ENCODE measurements at regions not wholly inside any gene's neighbourhood (a gene's known extent, or its start where the extent isn't known, plus 50 kb on each side); places are given as distances from the start of the nearest gene placed in this dataset.

DNA sequence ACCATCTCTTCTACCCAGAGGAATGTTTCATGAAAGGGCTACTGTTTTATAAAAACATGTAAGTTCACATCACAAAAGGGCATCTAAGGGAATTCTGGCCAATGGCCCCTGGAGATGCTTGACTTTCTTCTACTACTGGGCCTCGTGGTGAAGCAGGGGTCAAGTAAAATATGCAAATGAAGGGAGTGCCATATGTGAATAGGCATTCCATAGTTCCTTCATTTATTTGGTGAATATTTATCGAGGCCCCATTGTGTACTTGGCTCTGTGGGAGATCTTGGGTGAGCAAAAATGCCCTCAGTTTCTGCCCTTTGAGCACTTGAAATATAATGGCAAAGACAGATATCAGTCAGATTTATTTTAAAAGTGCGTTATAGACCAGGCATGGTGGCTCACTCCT is 101.3 kb upstream of the CACNA2D3 start:
- DNase-seq = no peak

DNA sequence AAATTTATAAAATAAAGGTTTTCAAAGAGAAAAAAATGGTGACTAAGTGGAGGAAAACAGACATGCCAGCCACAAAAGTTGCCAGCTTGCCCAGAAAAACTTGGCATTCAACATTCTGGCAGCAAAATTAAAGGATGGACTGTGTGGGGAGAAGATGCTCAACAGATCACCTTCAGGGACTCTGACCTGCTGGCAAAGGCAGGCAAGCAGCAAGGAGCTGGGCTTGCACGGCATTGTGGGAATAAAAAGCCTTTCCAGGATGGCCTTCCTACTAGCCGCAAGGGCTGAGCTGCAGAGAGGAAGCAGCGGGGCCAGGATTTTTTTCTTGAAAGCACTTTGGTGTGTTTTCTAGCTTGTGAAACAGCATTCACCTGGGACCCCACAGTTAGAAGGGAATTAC is 101.9 kb upstream of the CACNA2D3 start:
- DNase-seq = no peak

- DNase-seq = no peak
These were observed 108.3 kb upstream of the CACNA2D3 start for GRCh38 chr3:54014067-54014466.

DNA sequence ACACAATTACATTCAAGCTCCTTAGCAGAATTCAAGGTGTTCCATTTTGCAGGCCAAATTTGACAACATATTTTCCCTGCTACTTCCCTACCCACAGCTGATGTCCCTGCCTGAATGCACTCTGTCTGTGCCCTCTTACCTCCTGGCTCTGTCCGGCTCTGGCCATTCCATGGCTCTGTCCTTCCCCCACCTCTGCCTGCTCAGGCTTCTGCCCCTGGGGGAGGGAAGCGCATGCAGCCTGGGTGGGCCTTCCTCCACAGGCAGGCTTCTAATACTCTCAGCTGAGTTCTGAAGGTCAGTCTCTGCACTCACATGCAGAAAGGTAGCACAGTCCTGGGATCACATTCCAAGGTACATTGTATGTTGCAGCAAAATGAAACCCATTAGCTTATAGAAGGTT is 113.6 kb upstream of the CACNA2D3 start:
- DNase-seq = no peak

GRCh38 chr3:54008099-54008498 is 114.3 kb upstream of the CACNA2D3 start:
- DNase-seq = no peak

DNA sequence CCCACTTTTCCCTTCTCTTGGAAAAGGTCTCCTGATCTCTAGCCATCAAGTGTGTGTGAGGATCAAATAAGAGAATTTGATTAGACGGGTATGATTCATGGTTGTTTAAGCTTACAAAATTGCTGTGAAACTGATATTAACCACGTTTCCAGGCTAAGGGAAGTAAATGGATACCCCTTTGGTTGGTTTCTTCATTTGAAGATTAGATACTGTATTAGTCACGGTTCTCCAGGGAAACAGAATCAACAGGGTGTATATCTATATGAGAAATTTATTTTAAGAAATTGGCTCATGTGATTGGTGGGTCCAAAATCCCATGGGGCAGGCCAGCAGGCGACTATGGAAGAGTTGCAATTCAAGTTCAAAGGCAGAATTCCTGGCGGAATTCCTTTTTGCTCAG is 112.7 kb upstream of the SELENOK start:
- no peak for DNase-seq

GRCh38 chr3:54003136-54003535 is 111.5 kb upstream of the SELENOK start:
- DNase-seq = no peak

- DNase-seq = no peak
These were observed 108.1 kb upstream of the SELENOK start for GRCh38 chr3:53999725-54000124.

DNA sequence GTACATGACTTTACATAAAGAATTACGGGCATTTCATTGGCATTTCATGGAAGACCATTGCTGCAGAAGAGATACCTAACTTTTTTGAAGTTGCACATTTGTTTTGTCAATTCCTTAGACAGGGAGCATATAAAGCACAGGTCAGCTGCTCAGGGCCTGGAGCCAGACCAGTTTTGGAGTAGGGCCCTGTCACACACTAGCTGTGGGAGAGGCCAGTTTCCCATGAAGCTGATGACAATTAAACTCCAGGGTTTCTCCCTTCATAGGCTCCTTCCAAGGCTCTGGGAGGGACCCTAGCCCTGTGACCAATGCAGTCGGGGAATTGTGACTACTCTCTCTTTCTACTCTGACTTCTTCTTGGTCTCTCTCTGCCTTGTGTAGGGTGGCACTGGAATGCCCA is 107.3 kb upstream of the SELENOK start:
- no peak for DNase-seq

DNA sequence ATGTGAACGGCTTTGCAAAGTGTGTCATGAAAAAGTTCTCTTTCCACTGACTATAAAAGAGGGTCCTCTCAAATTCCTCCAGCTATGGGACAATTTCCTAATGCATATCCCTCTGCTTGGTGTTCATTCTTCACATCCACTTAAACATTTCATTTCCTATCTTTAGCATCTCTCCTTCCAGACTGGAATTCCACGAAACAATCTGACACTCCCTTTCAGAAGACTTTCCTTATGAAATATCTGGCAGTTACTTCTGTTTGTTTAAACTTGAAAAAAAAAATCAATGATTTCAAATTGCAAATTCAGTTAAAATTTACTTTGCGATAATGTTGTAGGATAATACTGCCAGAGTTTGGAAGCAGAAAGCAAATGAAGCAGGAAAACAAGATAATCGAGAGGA is 105.8 kb upstream of the SELENOK start:
- DNase-seq = no peak

DNA sequence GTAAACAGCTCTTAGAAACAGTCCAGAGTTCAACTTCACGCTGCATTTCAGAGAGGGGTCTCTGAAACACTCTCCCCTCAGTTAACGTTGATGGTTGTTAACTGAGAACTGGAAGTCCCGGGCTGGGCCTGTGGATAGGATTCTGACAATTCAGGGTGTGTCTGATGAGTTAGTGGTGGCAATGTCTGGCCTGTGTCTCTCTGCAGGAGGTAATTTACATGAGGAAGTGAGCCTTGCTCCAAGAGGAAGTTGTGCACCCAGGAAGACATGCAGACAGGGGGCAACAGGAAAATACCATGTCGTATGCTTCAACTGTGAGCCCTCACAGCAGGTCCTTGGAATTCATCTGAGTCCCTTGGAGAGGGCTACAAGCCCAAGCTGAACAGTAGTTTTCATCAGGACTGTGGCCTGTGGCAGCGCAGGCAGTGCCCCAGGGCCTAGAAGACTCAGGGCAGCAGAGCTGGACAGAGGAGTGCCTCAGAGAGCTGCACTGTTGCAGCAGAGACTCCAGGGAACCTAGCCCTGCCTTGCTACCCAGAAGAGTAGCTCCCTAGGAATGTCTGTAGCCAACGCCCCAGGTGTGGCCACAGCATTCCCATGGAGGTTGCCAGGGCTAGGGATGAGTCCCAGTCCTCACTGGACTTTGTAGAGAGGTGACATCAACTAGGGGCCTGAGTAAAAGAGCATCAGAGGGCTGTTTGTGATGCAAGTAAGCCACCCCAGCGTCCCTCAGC is 104.6 kb upstream of the SELENOK start:
- DNase-seq = no peak

GRCh38 chr3:53994986-53995603 is 103.4 kb upstream of the SELENOK start:
- no peak for DNase-seq

DNA sequence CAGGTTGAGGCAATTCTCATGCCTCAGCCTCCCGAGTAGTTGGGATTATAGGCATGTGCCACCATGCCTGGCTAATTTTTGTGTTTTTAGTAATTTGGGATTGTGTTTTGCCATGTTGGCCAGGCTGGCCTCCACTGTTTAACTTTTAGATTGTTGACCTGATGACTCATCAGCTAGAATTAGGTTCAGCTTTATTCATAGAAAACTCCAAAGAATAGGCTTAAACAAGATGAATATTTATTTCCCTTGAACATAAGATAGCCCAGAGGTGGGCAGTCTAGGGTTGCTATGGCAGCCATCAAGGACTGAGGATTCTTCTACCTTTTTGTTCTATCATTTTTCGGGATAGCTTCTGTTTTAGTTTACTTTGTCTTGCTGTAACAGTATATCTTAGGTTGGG is 99.6 kb upstream of the SELENOK start:
- DNase-seq = no peak

GRCh38 chr3:53989946-53990345 is 98.3 kb upstream of the SELENOK start:
- DNase-seq = no peak

- DNase-seq = no peak
These were observed 97.8 kb upstream of the SELENOK start for GRCh38 chr3:53989451-53989850.

GRCh38 chr3:53978386-53978785 is 86.7 kb upstream of the SELENOK start:
- no peak for DNase-seq

- DNase-seq = no peak
These were observed 83.7 kb upstream of the SELENOK start for GRCh38 chr3:53975382-53975781.

- DNase-seq = no peak
These were observed 82.7 kb upstream of the SELENOK start for GRCh38 chr3:53974324-53974723.

- DNase-seq = no peak
These were observed 82.2 kb upstream of the SELENOK start for GRCh38 chr3:53973905-53974304.

DNA sequence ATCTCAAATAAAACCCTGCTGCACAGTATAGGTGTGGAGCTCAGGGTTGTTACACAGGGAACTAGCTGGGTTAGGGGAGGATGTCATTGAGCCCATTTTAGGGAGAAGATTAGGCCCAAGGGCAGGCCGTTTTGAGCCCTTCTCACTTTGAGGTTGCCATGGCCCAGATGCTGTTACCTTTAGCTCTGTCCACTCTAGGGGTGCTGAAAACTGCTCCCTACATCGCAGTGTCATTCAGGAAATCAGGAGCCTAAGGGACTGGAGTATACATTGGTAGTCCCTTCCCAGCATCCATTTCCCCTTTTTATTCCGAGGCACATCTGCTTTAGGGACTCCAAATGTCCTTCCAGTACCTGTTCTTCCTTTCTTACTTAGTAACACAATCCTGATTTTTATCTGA is 79.0 kb upstream of the SELENOK start:
- no peak for DNase-seq

GRCh38 chr3:53969086-53969485 is 77.4 kb upstream of the SELENOK start:
- no peak for DNase-seq

GRCh38 chr3:53965291-53965690 is 73.6 kb upstream of the SELENOK start:
- DNase-seq = no peak

GRCh38 chr3:53957831-53958230 is 66.2 kb upstream of the SELENOK start:
- no peak for DNase-seq

DNA sequence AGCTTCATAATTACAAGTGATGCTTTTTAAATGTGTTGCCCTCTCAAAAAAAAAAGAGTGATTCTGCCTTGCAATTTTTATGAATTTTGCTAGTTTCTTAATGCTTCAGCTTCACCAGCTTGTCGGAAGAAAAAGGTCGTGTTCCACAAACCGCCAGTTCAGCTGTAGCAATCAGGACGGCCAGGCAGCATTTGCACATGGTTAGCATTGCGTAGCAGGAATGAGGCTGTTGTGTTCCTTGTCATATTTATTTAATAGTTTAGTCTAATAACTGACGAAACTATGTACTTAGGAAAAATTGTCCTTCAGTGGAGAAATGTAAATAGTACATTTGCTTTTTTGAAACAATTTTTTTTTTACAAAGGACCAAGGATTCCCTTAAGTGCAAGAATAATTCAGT is 64.9 kb upstream of the SELENOK start:
- peak in 1 of 2 donors; percentile 19 for DNase-seq

Data from right lung (tissue), 2 donors.